GM18505 (cell line): ENCODE measurements at regions not wholly inside any gene's neighbourhood (a gene's known extent, or its start where the extent isn't known, plus 50 kb on each side); places are given as distances from the start of the nearest gene placed in this dataset.
"Not testable (repeated sequence)": the region's sequence is repeated elsewhere in the genome, so short reads cannot be mapped to it uniquely, and the experiment has no call there.

Source experiments
- ATAC-seq: cut with Tn5 transposase; IDR thresholded peaks from one replicate; pipeline ENCODE4 v1.9.1; 2021; ENCODE audit not compliant: unreplicated experiment
- POLR2A ChIP-seq: IDR thresholded peaks from 4 replicates; pipeline ENCODE4 v1.6.1; 2011; ENCODE audit warnings: borderline replicate concordance; ENCODE audit not compliant: insufficient read depth, insufficient read length; ENCODE audit errors: extremely low read depth

DNA sequence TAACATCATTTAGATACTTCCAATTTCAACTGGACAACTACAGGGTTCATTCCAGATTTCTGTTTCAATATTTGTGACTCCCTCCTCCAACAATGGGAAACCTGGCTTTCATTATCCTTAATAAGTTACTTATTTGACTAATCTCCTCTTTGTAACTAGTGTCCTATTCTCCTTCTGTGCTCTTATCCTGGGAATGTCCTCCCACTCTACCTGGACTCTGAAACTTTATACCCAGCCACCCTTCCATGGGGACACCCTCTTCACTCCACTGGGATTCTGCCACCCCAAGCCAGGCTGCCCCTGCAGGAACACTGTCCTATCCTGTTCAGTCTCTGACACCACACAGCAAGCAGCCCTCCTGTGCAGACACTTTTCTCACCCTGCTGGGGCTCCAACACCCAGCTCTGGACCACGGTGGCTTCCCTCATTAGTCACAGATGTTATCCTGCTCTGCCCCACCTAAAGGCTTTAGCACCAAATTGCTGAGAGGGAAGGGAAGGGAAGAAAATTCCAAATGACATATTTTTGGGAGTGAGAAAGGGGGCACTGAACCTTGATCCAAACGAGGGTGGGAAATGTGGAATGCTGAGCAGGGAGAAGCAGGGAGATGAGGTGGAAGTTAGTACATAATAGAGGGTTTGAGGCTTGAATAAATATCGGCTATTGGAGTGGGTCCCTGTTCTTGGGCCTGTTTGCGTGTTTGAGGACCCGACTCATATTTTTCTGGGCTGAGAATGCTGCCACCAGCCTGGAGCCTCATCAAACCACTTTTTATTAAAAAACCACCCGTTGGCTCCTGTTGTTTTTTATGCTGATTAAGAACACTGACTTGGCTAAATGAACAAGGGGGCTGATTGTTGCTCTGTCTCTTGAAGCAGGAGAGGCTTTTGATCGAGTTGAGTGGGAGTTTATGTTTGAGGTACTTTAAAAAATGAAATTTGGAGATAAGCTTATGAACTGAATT lies 54.0 kb upstream of the AKIRIN2 start:
- ATAC-seq: no peak
- TF ChIP-seq POLR2A: no peak

DNA sequence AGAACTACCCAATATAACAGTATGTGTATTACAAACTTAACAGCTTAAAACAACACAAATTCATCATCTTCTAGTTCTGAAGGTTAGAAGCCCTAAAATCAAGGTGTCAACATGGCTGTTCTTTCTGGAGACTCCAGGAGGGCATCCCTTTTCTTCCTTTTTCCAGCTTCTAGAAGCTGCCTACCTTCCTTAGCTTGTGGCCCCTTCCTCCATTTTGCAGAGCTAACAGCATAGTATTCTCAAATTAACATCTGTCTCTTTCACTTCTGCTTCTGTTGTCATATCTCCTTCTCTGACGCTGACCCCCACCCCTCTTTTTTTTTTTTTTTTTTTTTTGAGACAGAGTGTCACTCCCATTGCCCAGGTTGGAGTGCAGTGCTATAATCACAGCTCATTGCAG lies 52.8 kb upstream of the AKIRIN2 start:
- TF ChIP-seq POLR2A: no peak
- no peak for ATAC-seq

DNA sequence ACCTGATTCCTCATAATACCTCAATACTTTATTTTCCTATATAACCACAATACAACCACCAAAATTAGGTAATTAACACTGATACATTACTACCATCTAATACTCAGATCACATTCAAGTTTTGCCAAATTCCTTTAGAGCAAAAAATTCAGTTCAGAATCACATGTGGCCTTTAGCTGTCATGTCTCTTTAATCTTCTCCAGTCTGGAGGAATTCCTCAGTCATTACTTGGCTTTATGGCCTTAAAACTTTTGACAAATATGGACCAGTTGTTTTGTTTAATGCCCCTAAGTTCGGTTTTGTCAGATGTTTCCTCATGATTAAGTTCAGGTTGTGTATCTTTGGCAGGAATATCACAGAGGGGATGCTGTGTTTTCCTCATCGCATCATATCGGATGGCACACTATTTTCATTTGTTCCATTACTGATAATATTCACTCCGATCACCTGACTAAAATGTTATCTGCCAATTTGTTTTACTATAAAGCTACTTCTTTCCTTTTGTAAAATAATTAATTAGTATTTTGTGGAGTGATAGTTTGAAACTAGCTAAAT lies 51.2 kb upstream of the AKIRIN2 start:
- no peak for ATAC-seq
- TF ChIP-seq POLR2A: no peak

DNA sequence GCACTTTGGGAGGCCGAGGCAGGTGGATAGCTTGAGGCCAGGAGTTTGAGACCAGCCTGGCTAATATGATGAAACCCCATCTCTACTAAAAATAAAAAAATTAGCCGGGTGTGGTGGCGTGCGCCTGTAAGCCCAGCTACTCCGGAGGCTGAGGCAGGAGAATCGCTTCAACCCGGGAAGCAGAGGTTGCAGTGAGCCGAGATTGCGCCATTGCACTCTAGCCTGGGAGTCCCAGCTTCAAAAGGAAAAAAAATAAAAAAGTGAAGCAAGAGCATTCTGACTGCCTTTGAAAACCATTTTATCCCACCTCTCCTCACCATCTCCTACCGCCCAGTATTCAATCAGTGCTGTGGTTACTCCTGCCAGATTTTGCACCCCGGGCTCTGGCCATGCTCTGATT lies 50.5 kb upstream of the AKIRIN2 start:
- ATAC-seq: not testable (repeated sequence)
